Right atrium auricular region (tissue), 2 donors: ENCODE measurements at regions not wholly inside any gene's neighbourhood (a gene's known extent, or its start where the extent isn't known, plus 50 kb on each side); places are given as distances from the start of the nearest gene placed in this dataset.

Experiments
- DNase-seq: peaks from one replicate; pipeline ENCODE4 v3.0.0-alpha.2; 2019; ENCODE audit warnings: low spot score
- H3K27ac ChIP-seq, 2 donors: fragments of 200-600 bp; sonication (generic); 1 replicate in 1 of 2; 2 replicates in 1 of 2; pipeline ENCODE4 v1.5.1; 2016 to 2019
- H3K27me3 ChIP-seq, 2 donors: fragments of 200-600 bp; sonication (generic); one replicate each; pipeline versions ENCODE4 v1.5.1 to v1.6.0; 2017 to 2019
- H3K36me3 ChIP-seq: fragments of 200-600 bp; sonication (generic); one replicate; pipeline ENCODE4 v1.5.1; 2016
- H3K4me1 ChIP-seq, 2 donors: fragments of 200-600 bp; sonication (generic); one replicate each; pipeline versions ENCODE4 v1.5.1 to v1.6.0; 2017 to 2019
- H3K4me3 ChIP-seq, 2 donors: fragments of 200-600 bp; sonication (generic); 1 replicate in 1 of 2; 2 replicates in 1 of 2; pipeline ENCODE4 v1.5.1; 2017 to 2019; ENCODE audit warnings: mild to moderate bottlenecking in 1 of 2, moderate library complexity in 1 of 2
- H3K9me3 ChIP-seq, 2 donors: fragments of 200-600 bp; sonication (generic); one replicate each; pipeline ENCODE4 v1.5.1; 2019
- TF ChIP-seq, protein P1 (sequence below), 2 donors: fragments of 200-600 bp; sonication (generic); IDR thresholded peaks; one replicate each; pipeline ENCODE4 v1.5.1; 2019; ENCODE audit warnings: antibody characterized with exemption in 2 of 2

DNA sequence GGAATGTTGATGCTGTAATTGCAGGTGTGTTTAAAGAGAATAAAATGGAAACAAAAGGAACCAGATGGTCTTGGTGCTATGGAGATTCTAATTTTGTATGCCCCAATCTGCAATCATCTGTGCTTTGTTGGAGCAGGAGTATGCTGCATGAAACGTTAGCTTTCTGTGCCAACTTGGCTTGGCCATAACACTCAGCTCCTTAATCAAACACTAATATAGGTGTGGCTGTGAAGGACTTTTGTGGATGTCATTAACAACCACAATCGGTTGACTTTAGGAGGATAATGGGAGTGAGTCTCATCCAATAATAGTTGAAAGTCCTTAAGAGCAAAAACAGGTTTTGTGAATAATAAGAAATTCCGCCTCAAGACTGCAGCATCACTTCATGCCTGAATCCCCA lies 399.2 kb downstream of the NLGN4X start:
- no peaks in the 10 kb centered on the region for H3K4me1 ChIP-seq
- no peak overlapping the region for H3K4me3 ChIP-seq
- H3K9me3 ChIP-seq = no peaks in the 10 kb centered on the region
- no peak overlapping the region for H3K27ac ChIP-seq
- TF ChIP-seq, protein P1, sequence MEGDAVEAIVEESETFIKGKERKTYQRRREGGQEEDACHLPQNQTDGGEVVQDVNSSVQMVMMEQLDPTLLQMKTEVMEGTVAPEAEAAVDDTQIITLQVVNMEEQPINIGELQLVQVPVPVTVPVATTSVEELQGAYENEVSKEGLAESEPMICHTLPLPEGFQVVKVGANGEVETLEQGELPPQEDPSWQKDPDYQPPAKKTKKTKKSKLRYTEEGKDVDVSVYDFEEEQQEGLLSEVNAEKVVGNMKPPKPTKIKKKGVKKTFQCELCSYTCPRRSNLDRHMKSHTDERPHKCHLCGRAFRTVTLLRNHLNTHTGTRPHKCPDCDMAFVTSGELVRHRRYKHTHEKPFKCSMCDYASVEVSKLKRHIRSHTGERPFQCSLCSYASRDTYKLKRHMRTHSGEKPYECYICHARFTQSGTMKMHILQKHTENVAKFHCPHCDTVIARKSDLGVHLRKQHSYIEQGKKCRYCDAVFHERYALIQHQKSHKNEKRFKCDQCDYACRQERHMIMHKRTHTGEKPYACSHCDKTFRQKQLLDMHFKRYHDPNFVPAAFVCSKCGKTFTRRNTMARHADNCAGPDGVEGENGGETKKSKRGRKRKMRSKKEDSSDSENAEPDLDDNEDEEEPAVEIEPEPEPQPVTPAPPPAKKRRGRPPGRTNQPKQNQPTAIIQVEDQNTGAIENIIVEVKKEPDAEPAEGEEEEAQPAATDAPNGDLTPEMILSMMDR (IDR thresholded peaks at IDR 0.05) = no peak
- no peaks in the 10 kb centered on the region for H3K27me3 ChIP-seq
- no peaks in the 10 kb centered on the region for H3K36me3 ChIP-seq
- no peak for DNase-seq

DNA sequence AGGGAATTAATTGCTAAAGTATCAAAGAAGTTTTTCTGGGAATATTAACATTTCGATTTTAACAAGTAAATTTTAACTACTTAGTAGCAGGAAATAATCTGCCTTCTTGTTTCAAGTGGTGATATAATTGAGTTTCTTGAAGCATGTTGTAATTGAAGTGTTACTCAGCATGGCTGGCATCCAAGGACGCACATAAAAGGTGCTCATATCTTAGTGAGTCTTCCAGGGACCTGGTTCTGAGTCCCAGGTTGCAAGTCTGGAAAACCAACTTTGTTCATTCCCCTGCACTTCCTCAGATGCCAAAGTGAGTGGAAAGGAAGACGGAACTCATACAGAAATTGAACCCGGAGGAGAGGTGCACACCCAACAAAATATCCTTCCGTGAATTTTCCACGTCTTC lies 399.6 kb downstream of the NLGN4X start:
- Histone ChIP-seq H3K27me3 (no peaks in the 10 kb centered on the region), H3K9me3 (no peaks in the 10 kb centered on the region), H3K4me3 (no peak overlapping the region), H3K27ac (no peak overlapping the region), H3K36me3 (no peaks in the 10 kb centered on the region), H3K4me1 (no peaks in the 10 kb centered on the region)
- TF ChIP-seq, protein P1 (IDR thresholded peaks at IDR 0.05) = no peak
- DNase-seq = no peak

GRCh38 chrX:5823903-5824302 lies 404.8 kb downstream of the NLGN4X start:
- Histone ChIP-seq H3K36me3 (no peaks in the 10 kb centered on the region), H3K4me1 (no peaks in the 10 kb centered on the region), H3K9me3 (no peaks in the 10 kb centered on the region), H3K27me3 (no peaks in the 10 kb centered on the region), H3K27ac (no peak overlapping the region), H3K4me3 (no peak overlapping the region)
- no peak for DNase-seq
- TF ChIP-seq, protein P1 (IDR thresholded peaks at IDR 0.05) = no peak

- H3K27me3 ChIP-seq = no peaks in the 10 kb centered on the region
- H3K4me1 ChIP-seq = no peaks in the 10 kb centered on the region
- H3K27ac ChIP-seq = no peak overlapping the region
- no peak for DNase-seq
- TF ChIP-seq, protein P1 (IDR thresholded peaks at IDR 0.05) = no peak
- H3K4me3 ChIP-seq = no peak overlapping the region
- H3K9me3 ChIP-seq = peaks cover 0 to 5% of the 10 kb centered on the region in 2 donors
- no peaks in the 10 kb centered on the region for H3K36me3 ChIP-seq
Measured at GRCh38 chrX:5810636-5811035, 418.0 kb downstream of the NLGN4X start.

- peaks cover 0 to 9% of the 10 kb centered on the region in 2 donors for H3K9me3 ChIP-seq
- no peak overlapping the region for H3K27ac ChIP-seq
- no peak for DNase-seq
- H3K36me3 ChIP-seq = no peaks in the 10 kb centered on the region
- no peak overlapping the region for H3K4me3 ChIP-seq
- no peaks in the 10 kb centered on the region for H3K4me1 ChIP-seq
- TF ChIP-seq, protein P1 (IDR thresholded peaks at IDR 0.05) = no peak
- no peaks in the 10 kb centered on the region for H3K27me3 ChIP-seq
Measured at GRCh38 chrX:5807181-5807580, 421.5 kb downstream of the NLGN4X start.

- DNase-seq = no peak
- H3K27ac ChIP-seq = no peak overlapping the region
- H3K36me3 ChIP-seq = no peaks in the 10 kb centered on the region
- TF ChIP-seq, protein P1 (IDR thresholded peaks at IDR 0.05) = no peak
- no peaks in the 10 kb centered on the region for H3K4me1 ChIP-seq
- no peak overlapping the region for H3K4me3 ChIP-seq
- H3K9me3 ChIP-seq = peaks cover 0 to 9% of the 10 kb centered on the region in 2 donors
- H3K27me3 ChIP-seq = no peaks in the 10 kb centered on the region
Measured at GRCh38 chrX:5802391-5802790, 426.3 kb downstream of the NLGN4X start.
